ENCODE measurements at regions not wholly inside any gene's neighbourhood (a gene's known extent, or its start where the extent isn't known, plus 50 kb on each side); places are given as distances from the start of the nearest gene placed in this dataset.

GRCh38 chr12:124517260-124518050 lies 50.0 kb downstream of the NCOR2 start:
- DNase-seq, result peak in 57 of 58 donors; percentile 16 to 87 (median 70)

GRCh38 chr12:124516850-124517249 lies 50.6 kb downstream of the NCOR2 start:
- no peak for DNase-seq

GRCh38 chr12:124515981-124516380 lies 51.4 kb downstream of the NCOR2 start:
- DNase-seq, result peak in 13 of 58 donors; percentile 15 to 37 (median 23)

GRCh38 chr12:124514996-124515932 lies 52.1 kb downstream of the NCOR2 start:
- no peak for DNase-seq

GRCh38 chr12:124514145-124514995 lies 53.0 kb downstream of the NCOR2 start:
- no peak for DNase-seq

- no peak for DNase-seq
Measured at GRCh38 chr12:124513297-124513867, 54.0 kb downstream of the NCOR2 start.

GRCh38 chr12:124512667-124513296 lies 54.6 kb downstream of the NCOR2 start:
- DNase-seq, result peak in 53 of 58 donors; percentile 22 to 94 (median 72)

GRCh38 chr12:124511259-124511985 lies 56.0 kb downstream of the NCOR2 start:
- DNase-seq, result no peak

- peak in 28 of 58 donors; percentile 14 to 79 (median 48) for DNase-seq
Measured at GRCh38 chr12:124510301-124510970, 57.0 kb downstream of the NCOR2 start.

GRCh38 chr12:124509676-124510300 lies 57.6 kb downstream of the NCOR2 start:
- peak in 42 of 58 donors; percentile 20 to 82 (median 50) for DNase-seq

GRCh38 chr12:124509300-124509675 lies 58.1 kb downstream of the NCOR2 start:
- no peak for DNase-seq

GRCh38 chr12:124508381-124509079 lies 58.9 kb downstream of the NCOR2 start:
- DNase-seq, result no peak

GRCh38 chr12:124507188-124508109 lies 60.0 kb downstream of the NCOR2 start:
- no peak for DNase-seq

- DNase-seq, result no peak
Measured at GRCh38 chr12:124506832-124507153, 60.6 kb downstream of the NCOR2 start.

- peak in 10 of 58 donors; percentile 16 to 46 (median 22) for DNase-seq
Measured at GRCh38 chr12:124506145-124506831, 61.1 kb downstream of the NCOR2 start.

All from anterior cingulate cortex (tissue), 58 donors.